Esophagus squamous epithelium (tissue), 5 donors: ENCODE measurements at regions not wholly inside any gene's neighbourhood (a gene's known extent, or its start where the extent isn't known, plus 50 kb on each side); places are given as distances from the start of the nearest gene placed in this dataset.
"Not testable (repeated sequence)": the region's sequence is repeated elsewhere in the genome, so short reads cannot be mapped to it uniquely, and the experiment has no call there.

Experiments used
- DNase-seq: peaks from one replicate; lab custom pipeline; 2025; lab: John Stamatoyannopoulos, UW
- H3K27ac ChIP-seq, 4 donors: fragments of 200-600 bp; sonication (generic); one replicate each; pipeline ENCODE4 v1.5.1; 2016 to 2019; ENCODE audit warnings: mild to moderate bottlenecking in 1 of 4
- H3K27me3 ChIP-seq, 4 donors: fragments of 200-600 bp; sonication (generic); 1 replicate in 3 of 4; 2 replicates in 1 of 4; pipeline versions ENCODE4 v1.5.1 to v1.6.0; 2017 to 2021; ENCODE audit warnings: antibody characterized with exemption in 1 of 4
- H3K36me3 ChIP-seq, 3 donors: fragments of 200-600 bp; sonication (generic); one replicate each; pipeline ENCODE4 v1.5.1; 2016 to 2019
- H3K4me1 ChIP-seq, 3 donors: fragments of 200-600 bp; sonication (generic); one replicate each; pipeline ENCODE4 v1.5.1; 2017 to 2019
- H3K4me3 ChIP-seq, 4 donors: fragments of 200-600 bp; sonication (generic); 1 replicate in 3 of 4; 2 replicates in 1 of 4; pipeline ENCODE4 v1.5.1; 2016 to 2019; ENCODE audit warnings: mild to moderate bottlenecking in 2 of 4, moderate library complexity in 1 of 4
- H3K9me3 ChIP-seq, 3 donors: fragments of 200-600 bp; sonication (generic); one replicate each; pipeline ENCODE4 v1.5.1; 2016 to 2019
- CTCF ChIP-seq, 6 experiments: fragments of 450-650 bp in 4 of 6; fragments of 200-600 bp in 2 of 6; sonication (generic) in 2 of 6; IDR thresholded peaks; one replicate each; pipeline ENCODE4 v1.5.1; 2016 to 2019; ENCODE audit warnings: antibody characterized with exemption in 6 of 6, mild to moderate bottlenecking in 4 of 6, moderate library complexity in 4 of 6
- POLR2A ChIP-seq, 4 donors: fragments of 450-650 bp; IDR thresholded peaks; one replicate each; pipeline ENCODE4 v1.6.1; 2017; ENCODE audit warnings: antibody characterized with exemption in 4 of 4, mild to moderate bottlenecking in 4 of 4, moderate library complexity in 3 of 4
- WGBS, 2 donors: methylation state at CpG; one replicate each; pipeline ENCODE4 v1.1.5; 2018; 5-methylcytosine and 5-hydroxymethylcytosine counted together
- intact Hi-C: fragments of 100-400 bp; cut with DNase I; formaldehyde crosslinking; loops from one replicate; pipeline ENCODE4 v1.15.0; 2022
- donor health status: DM: yes; HTN: yes; CAD: no.

GRCh38 chr5:100683881-100684280 lies 148.7 kb downstream of the FAM174A start:
- TF ChIP-seq CTCF (IDR thresholded peaks at IDR 0.05) = no peak
- TF ChIP-seq POLR2A (IDR thresholded peaks at IDR 0.05) = no peak
- Histone ChIP-seq H3K9me3 (peaks cover 0 to 15% (median 0%) of the 10 kb centered on the region in 3 donors), H3K4me1 (no peaks in the 10 kb centered on the region), H3K4me3 (no peak overlapping the region), H3K36me3 (no peaks in the 10 kb centered on the region), H3K27ac (no peak overlapping the region), H3K27me3 (no peaks in the 10 kb centered on the region)
- WGBS, 2 donors = 100% methylated on average over 1 to 2 of the region's 3 CpGs
- DNase-seq = no peak
- intact Hi-C loops = no loop called here

GRCh38 chr5:100685122-100685521 lies 149.9 kb downstream of the FAM174A start:
- DNase-seq, H3K4me3 ChIP-seq, H3K27ac ChIP-seq, H3K4me1 ChIP-seq, H3K27me3 ChIP-seq, intact Hi-C loops, H3K36me3 ChIP-seq: not testable (repeated sequence)
- H3K9me3 ChIP-seq = peaks cover 0 to 15% (median 0%) of the 10 kb centered on the region in 3 donors
- 76 to 94% methylated on average over 2 of the region's 2 CpGs for WGBS, 2 donors

- DNase-seq, H3K9me3 ChIP-seq, intact Hi-C loops, H3K4me3 ChIP-seq, H3K27ac ChIP-seq, H3K36me3 ChIP-seq, H3K27me3 ChIP-seq, H3K4me1 ChIP-seq: not testable (repeated sequence)
- WGBS, 2 donors = 100% methylated on average over 3 of the region's 26 CpGs; no CpG with 5 or more reads in 1 of the 2 donors
These were observed 153.7 kb downstream of the FAM174A start for GRCh38 chr5:100688834-100689233.

- Histone ChIP-seq H3K4me3 (no peak overlapping the region), H3K36me3 (no peaks in the 10 kb centered on the region), H3K4me1 (no peaks in the 10 kb centered on the region), H3K27ac (no peak overlapping the region), H3K9me3 (no peaks in the 10 kb centered on the region), H3K27me3 (no peaks in the 10 kb centered on the region)
- TF ChIP-seq CTCF (IDR thresholded peaks at IDR 0.05) = no peak
- no peak for TF ChIP-seq POLR2A (IDR thresholded peaks at IDR 0.05)
- intact Hi-C loops = no loop called here
- 63 to 92% methylated on average over 3 to 4 of the region's 4 CpGs for WGBS, 2 donors
- no peak for DNase-seq
These were observed 154.9 kb downstream of the FAM174A start for GRCh38 chr5:100690036-100690560.

GRCh38 chr5:100691085-100691484 lies 155.9 kb downstream of the FAM174A start:
- Histone ChIP-seq H3K4me1 (no peaks in the 10 kb centered on the region), H3K27ac (no peak overlapping the region), H3K36me3 (no peaks in the 10 kb centered on the region), H3K4me3 (no peak overlapping the region), H3K27me3 (no peaks in the 10 kb centered on the region), H3K9me3 (no peaks in the 10 kb centered on the region)
- intact Hi-C loops = no loop called here
- no peak for DNase-seq
- TF ChIP-seq CTCF (IDR thresholded peaks at IDR 0.05) (no peak), POLR2A (IDR thresholded peaks at IDR 0.05) (no peak)

- no peaks in the 10 kb centered on the region for H3K36me3 ChIP-seq
- TF ChIP-seq POLR2A (IDR thresholded peaks at IDR 0.05) = no peak
- no peak for TF ChIP-seq CTCF (IDR thresholded peaks at IDR 0.05)
- H3K4me1 ChIP-seq = no peaks in the 10 kb centered on the region
- H3K9me3 ChIP-seq = no peaks in the 10 kb centered on the region
- 89 to 93% methylated on average over 1 of the region's 1 CpG for WGBS, 2 donors
- no peak overlapping the region for H3K4me3 ChIP-seq
- no peak for DNase-seq
- intact Hi-C loops = no loop called here
- H3K27ac ChIP-seq = no peak overlapping the region
- H3K27me3 ChIP-seq = no peaks in the 10 kb centered on the region
These were observed 156.4 kb downstream of the FAM174A start for GRCh38 chr5:100691548-100691947.
